ENCODE measurements at regions not wholly inside any gene's neighbourhood (a gene's known extent, or its start where the extent isn't known, plus 50 kb on each side); places are given as distances from the start of the nearest gene placed in this dataset.

DNA sequence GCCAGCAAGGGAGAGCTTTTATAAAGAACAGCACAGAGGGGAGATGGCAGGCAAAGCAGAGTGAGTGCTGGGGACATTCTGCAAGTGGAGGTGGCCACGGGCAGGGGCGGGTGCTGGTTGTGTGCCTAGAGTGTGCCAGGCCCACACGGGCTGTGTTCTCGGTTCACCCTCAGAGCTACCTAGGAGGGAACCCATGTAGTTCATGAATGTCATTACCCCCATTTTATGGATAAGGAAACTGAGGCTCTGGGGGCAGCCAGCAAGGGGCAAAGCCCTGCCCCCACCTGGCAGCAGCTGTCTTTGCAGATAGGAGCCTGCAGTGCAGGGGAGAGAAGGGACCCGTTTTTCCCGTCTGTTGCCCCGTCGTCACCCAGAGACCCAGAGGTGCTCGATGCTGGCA is 85.2 kb upstream of the NCOR2 start:
- H3K9me3 ChIP-seq (ENCODE audit: control insufficient read depth, insufficient read depth, low read depth, low read length), result 0 out of 2 replicates have a peak, but pooled peaks cover 4% of the 10 kb centered on the region

GRCh38 chr12:124651516-124652273 is 84.3 kb upstream of the NCOR2 start:
- Histone ChIP-seq H3K27ac (ENCODE audit: low read length) (peak overlapping the region; percentile 79), H3K36me3 (ENCODE audit: control insufficient read depth, insufficient read depth, low read length) (no peaks in the 10 kb centered on the region), H3K9me3 (ENCODE audit: control insufficient read depth, insufficient read depth, low read depth, low read length) (0 out of 2 replicates have a peak, but pooled peaks cover 4% of the 10 kb centered on the region), H3K27me3 (ENCODE audit: control insufficient read depth, insufficient read depth, low read length) (no peaks in the 10 kb centered on the region), H3K4me1 (ENCODE audit: control insufficient read depth, insufficient read depth, low read length) (peaks cover 48% of the 10 kb centered on the region), H3K4me3 (ENCODE audit: low read depth in 2 of 2, low read length in 2 of 2) (no peak overlapping the region)
- DNase-seq (ENCODE audit: low read depth, low spot score) (no peak), ATAC-seq (no peak)
- no TSS peak for BruUV-seq (replicated peaks)
- ChIA-PET CTCF (no interaction called here), POLR2A (no interaction called here)
- in situ Hi-C loops (cut with HindIII; ENCODE audit: low pct_unique_long_range_greater_than_20kb, low sequenced_read_pairs), result no loop called here
- TF ChIP-seq TCF7L2 (IDR thresholded peaks at IDR 0.05; ENCODE audit: low read depth, low read length), result no peak
- TF ChIP-seq POLR2AphosphoS5 (IDR thresholded peaks at IDR 0.05; ENCODE audit: low read depth, low read length), result no peak
- no peak for TF ChIP-seq SIN3A (IDR thresholded peaks at IDR 0.05; ENCODE audit: borderline replicate concordance, insufficient read depth, low read depth, low read length)
- no peak for TF ChIP-seq REST (IDR thresholded peaks at IDR 0.05; ENCODE audit: insufficient read depth in 1 of 2, low read depth in 2 of 2, low read length in 1 of 2)
- intact Hi-C loops (cut with micrococcal nuclease; ENCODE audit: unreplicated experiment), result no loop called here

More for the DNA sequence above, 85.2 kb upstream of the NCOR2 start:
- intact Hi-C loops (cut with micrococcal nuclease; ENCODE audit: unreplicated experiment), result no loop called here
- Histone ChIP-seq H3K4me1 (ENCODE audit: control insufficient read depth, insufficient read depth, low read length) (peaks cover 51% of the 10 kb centered on the region), H3K27ac (ENCODE audit: low read length) (peak overlapping the region; percentile 79), H3K4me3 (ENCODE audit: low read depth in 2 of 2, low read length in 2 of 2) (no peak overlapping the region), H3K27me3 (ENCODE audit: control insufficient read depth, insufficient read depth, low read length) (no peaks in the 10 kb centered on the region), H3K36me3 (ENCODE audit: control insufficient read depth, insufficient read depth, low read length) (no peaks in the 10 kb centered on the region)
- POLR2A ChIA-PET, result no interaction called here
- 0 out of 2 replicates have a peak, but pooled peaks have one; percentile 3 for ATAC-seq
- CTCF ChIA-PET, result no interaction called here
- TF ChIP-seq POLR2AphosphoS5 (IDR thresholded peaks at IDR 0.05; ENCODE audit: low read depth, low read length) (no peak), SIN3A (IDR thresholded peaks at IDR 0.05; ENCODE audit: borderline replicate concordance, insufficient read depth, low read depth, low read length) (no peak), REST (IDR thresholded peaks at IDR 0.05; ENCODE audit: insufficient read depth in 1 of 2, low read depth in 2 of 2, low read length in 1 of 2) (no peak), TCF7L2 (IDR thresholded peaks at IDR 0.05; ENCODE audit: low read depth, low read length) (no peak)
- TF ChIP-seq, protein P1, sequence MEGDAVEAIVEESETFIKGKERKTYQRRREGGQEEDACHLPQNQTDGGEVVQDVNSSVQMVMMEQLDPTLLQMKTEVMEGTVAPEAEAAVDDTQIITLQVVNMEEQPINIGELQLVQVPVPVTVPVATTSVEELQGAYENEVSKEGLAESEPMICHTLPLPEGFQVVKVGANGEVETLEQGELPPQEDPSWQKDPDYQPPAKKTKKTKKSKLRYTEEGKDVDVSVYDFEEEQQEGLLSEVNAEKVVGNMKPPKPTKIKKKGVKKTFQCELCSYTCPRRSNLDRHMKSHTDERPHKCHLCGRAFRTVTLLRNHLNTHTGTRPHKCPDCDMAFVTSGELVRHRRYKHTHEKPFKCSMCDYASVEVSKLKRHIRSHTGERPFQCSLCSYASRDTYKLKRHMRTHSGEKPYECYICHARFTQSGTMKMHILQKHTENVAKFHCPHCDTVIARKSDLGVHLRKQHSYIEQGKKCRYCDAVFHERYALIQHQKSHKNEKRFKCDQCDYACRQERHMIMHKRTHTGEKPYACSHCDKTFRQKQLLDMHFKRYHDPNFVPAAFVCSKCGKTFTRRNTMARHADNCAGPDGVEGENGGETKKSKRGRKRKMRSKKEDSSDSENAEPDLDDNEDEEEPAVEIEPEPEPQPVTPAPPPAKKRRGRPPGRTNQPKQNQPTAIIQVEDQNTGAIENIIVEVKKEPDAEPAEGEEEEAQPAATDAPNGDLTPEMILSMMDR (IDR thresholded peaks at IDR 0.05), result no peak
- BruUV-seq (replicated peaks), result no TSS peak
- DNase-seq (ENCODE audit: low read depth, low spot score), result no peak
- in situ Hi-C loops (cut with HindIII; ENCODE audit: low pct_unique_long_range_greater_than_20kb, low sequenced_read_pairs), result no loop called here

Data from Panc1 (cell line).